ENCODE measurements at regions not wholly inside any gene's neighbourhood (a gene's known extent, or its start where the extent isn't known, plus 50 kb on each side); places are given as distances from the start of the nearest gene placed in this dataset.

GRCh38 chr12:67504026-67504425 is 144.5 kb upstream of the DYRK2 start:
- TF ChIP-seq POLR2A (IDR thresholded peaks at IDR 0.05) (no peak), CTCF (IDR thresholded peaks at IDR 0.05) (no peak)
- H3K36me3 ChIP-seq (ENCODE audit: low read depth, missing control alignments), result no peaks in the 10 kb centered on the region
- H3K27ac ChIP-seq, result no peak overlapping the region
- no peaks in the 10 kb centered on the region for H3K4me1 ChIP-seq
- no peak for DNase-seq
- intact Hi-C loops (cut with DNase I; ENCODE audit: low total_unique reads), result no loop called here
- H3K27me3 ChIP-seq, result no peaks in the 10 kb centered on the region
- WGBS, 2 donors, result 53 to 75% methylated on average over 1 of the region's 1 CpG
- no peak overlapping the region for H3K4me3 ChIP-seq
- no peaks in the 10 kb centered on the region for H3K9me3 ChIP-seq

- Histone ChIP-seq H3K4me3 (no peak overlapping the region), H3K27ac (no peak overlapping the region), H3K27me3 (no peaks in the 10 kb centered on the region), H3K4me1 (no peaks in the 10 kb centered on the region), H3K36me3 (ENCODE audit: low read depth, missing control alignments) (no peaks in the 10 kb centered on the region), H3K9me3 (no peaks in the 10 kb centered on the region)
- intact Hi-C loops (cut with DNase I; ENCODE audit: low total_unique reads), result no loop called here
- WGBS, 2 donors, result 74 to 77% methylated on average over 3 of the region's 3 CpGs
- no peak for DNase-seq
- TF ChIP-seq POLR2A (IDR thresholded peaks at IDR 0.05) (no peak), CTCF (IDR thresholded peaks at IDR 0.05) (no peak)
Measured at GRCh38 chr12:67506739-67507138, 141.8 kb upstream of the DYRK2 start.

GRCh38 chr12:67508830-67509229 is 139.7 kb upstream of the DYRK2 start:
- no peaks in the 10 kb centered on the region for H3K36me3 ChIP-seq (ENCODE audit: low read depth, missing control alignments)
- no peak for DNase-seq
- no peak overlapping the region for H3K4me3 ChIP-seq
- H3K27ac ChIP-seq, result no peak overlapping the region
- 77 to 96% methylated on average over 1 of the region's 1 CpG for WGBS, 2 donors
- no peaks in the 10 kb centered on the region for H3K27me3 ChIP-seq
- TF ChIP-seq CTCF (IDR thresholded peaks at IDR 0.05) (no peak), POLR2A (IDR thresholded peaks at IDR 0.05) (no peak)
- no peaks in the 10 kb centered on the region for H3K9me3 ChIP-seq
- no peaks in the 10 kb centered on the region for H3K4me1 ChIP-seq
- intact Hi-C loops (cut with DNase I; ENCODE audit: low total_unique reads), result no loop called here

- Histone ChIP-seq H3K9me3 (no peaks in the 10 kb centered on the region), H3K27me3 (no peaks in the 10 kb centered on the region), H3K27ac (no peak overlapping the region), H3K4me1 (no peaks in the 10 kb centered on the region), H3K36me3 (ENCODE audit: low read depth, missing control alignments) (no peaks in the 10 kb centered on the region), H3K4me3 (no peak overlapping the region)
- no peak for DNase-seq
- intact Hi-C loops (cut with DNase I; ENCODE audit: low total_unique reads), result no loop called here
- TF ChIP-seq CTCF (IDR thresholded peaks at IDR 0.05) (no peak), POLR2A (IDR thresholded peaks at IDR 0.05) (no peak)
- WGBS, 2 donors, result 45 to 64% methylated on average over 4 of the region's 4 CpGs
Measured at GRCh38 chr12:67509666-67510386, 138.7 kb upstream of the DYRK2 start.

- H3K4me1 ChIP-seq, result no peaks in the 10 kb centered on the region
- H3K36me3 ChIP-seq (ENCODE audit: low read depth, missing control alignments), result no peaks in the 10 kb centered on the region
- intact Hi-C loops (cut with DNase I; ENCODE audit: low total_unique reads), result no loop called here
Measured at GRCh38 chr12:67512061-67512460, 136.5 kb upstream of the DYRK2 start.

More at GRCh38 chr12:67512061-67512460, 136.5 kb upstream of the DYRK2 start:
- no peak for DNase-seq
- H3K27me3 ChIP-seq, result no peaks in the 10 kb centered on the region
- no peaks in the 10 kb centered on the region for H3K9me3 ChIP-seq
- no peak for TF ChIP-seq CTCF (IDR thresholded peaks at IDR 0.05)
- TF ChIP-seq POLR2A (IDR thresholded peaks at IDR 0.05), result no peak
- H3K4me3 ChIP-seq, result no peak overlapping the region
- no peak overlapping the region for H3K27ac ChIP-seq

Data from testis (tissue), 2 donors.